ENCODE measurements at regions not wholly inside any gene's neighbourhood (a gene's known extent, or its start where the extent isn't known, plus 50 kb on each side); places are given as distances from the start of the nearest gene placed in this dataset.

GRCh38 chr5:166992108-166992507 lies 1299.3 kb upstream of the WWC1 start:
- no TSS peak for BruUV-seq (replicated peaks)
- Histone ChIP-seq H4K20me1 (ENCODE audit: insufficient read depth, low read length) (no peaks in the 10 kb centered on the region), H2AFZ (ENCODE audit: low read length) (no peak overlapping the region), H3K79me2 (ENCODE audit: insufficient read depth, low read depth, low read length) (no peaks in the 10 kb centered on the region), H3K4me2 (ENCODE audit: low read length) (no peak overlapping the region), H3K9me2 (ENCODE audit: insufficient read depth, low read length) (no peaks in the 10 kb centered on the region), H3K9me3 (ENCODE audit: low read length) (no peaks in the 10 kb centered on the region), H3K4me1 (ENCODE audit: insufficient read depth, low read length, poor library complexity, severe bottlenecking) (no peaks in the 10 kb centered on the region), H3K36me3 (ENCODE audit: insufficient read depth, low read length) (no peaks in the 10 kb centered on the region), H3K27ac (ENCODE audit: low read depth, low read length, poor library complexity, severe bottlenecking) (no peak overlapping the region), H3K4me3 (ENCODE audit: low read depth, low read length, poor library complexity, severe bottlenecking) (no peak overlapping the region)
- DNase-seq (ENCODE audit: low spot score) = no peak
- ChIA-PET POLR2A (interaction anchor here (0.7 to 0.9 kb wide), 2 partner anchors 8 to 18 kb away, joined by 4 read pairs; no protein-coding TSS in a partner anchor), CTCF (ENCODE audit: unreplicated experiment) (no interaction called here)
- TF ChIP-seq EZH2phosphoT487 (IDR thresholded peaks at IDR 0.05; ENCODE audit: borderline replicate concordance, low read depth, low read length) (no peak), CTCF (conservative IDR thresholded peaks at IDR 0.05; ENCODE audit: low read length) (no peak)
- intact Hi-C loops (cut with micrococcal nuclease; ENCODE audit: unreplicated experiment) = no loop called here

- no peaks in the 10 kb centered on the region for H3K9me3 ChIP-seq (ENCODE audit: low read length)
- no peak overlapping the region for H2AFZ ChIP-seq (ENCODE audit: low read length)
- DNase-seq (ENCODE audit: low spot score) = no peak
- no peak for TF ChIP-seq EZH2phosphoT487 (IDR thresholded peaks at IDR 0.05; ENCODE audit: borderline replicate concordance, low read depth, low read length)
- no peak for TF ChIP-seq CTCF (conservative IDR thresholded peaks at IDR 0.05; ENCODE audit: low read length)
- no TSS peak for BruUV-seq (replicated peaks)
- no peaks in the 10 kb centered on the region for H3K4me1 ChIP-seq (ENCODE audit: insufficient read depth, low read length, poor library complexity, severe bottlenecking)
- CTCF ChIA-PET (ENCODE audit: unreplicated experiment) = no interaction called here
- no peak overlapping the region for H3K27ac ChIP-seq (ENCODE audit: low read depth, low read length, poor library complexity, severe bottlenecking)
- no peaks in the 10 kb centered on the region for H3K9me2 ChIP-seq (ENCODE audit: insufficient read depth, low read length)
- no peak overlapping the region for H3K4me2 ChIP-seq (ENCODE audit: low read length)
- no peak overlapping the region for H3K4me3 ChIP-seq (ENCODE audit: low read depth, low read length, poor library complexity, severe bottlenecking)
- H4K20me1 ChIP-seq (ENCODE audit: insufficient read depth, low read length) = no peaks in the 10 kb centered on the region
- intact Hi-C loops (cut with micrococcal nuclease; ENCODE audit: unreplicated experiment) = no loop called here
- no peaks in the 10 kb centered on the region for H3K79me2 ChIP-seq (ENCODE audit: insufficient read depth, low read depth, low read length)
- H3K36me3 ChIP-seq (ENCODE audit: insufficient read depth, low read length) = no peaks in the 10 kb centered on the region
- POLR2A ChIA-PET = no interaction called here
These were observed 1298.3 kb upstream of the WWC1 start for GRCh38 chr5:166992874-166993722.

GRCh38 chr5:166994226-166994625 lies 1297.2 kb upstream of the WWC1 start:
- no peaks in the 10 kb centered on the region for H3K79me2 ChIP-seq (ENCODE audit: insufficient read depth, low read depth, low read length)
- no peak overlapping the region for H3K4me2 ChIP-seq (ENCODE audit: low read length)
- ChIA-PET POLR2A (no interaction called here), CTCF (ENCODE audit: unreplicated experiment) (no interaction called here)
- no peaks in the 10 kb centered on the region for H3K9me2 ChIP-seq (ENCODE audit: insufficient read depth, low read length)
- no peaks in the 10 kb centered on the region for H3K4me1 ChIP-seq (ENCODE audit: insufficient read depth, low read length, poor library complexity, severe bottlenecking)
- no peak overlapping the region for H2AFZ ChIP-seq (ENCODE audit: low read length)
- no peak for DNase-seq (ENCODE audit: low spot score)
- H3K9me3 ChIP-seq (ENCODE audit: low read length) = no peaks in the 10 kb centered on the region
- no peaks in the 10 kb centered on the region for H3K36me3 ChIP-seq (ENCODE audit: insufficient read depth, low read length)
- H3K27ac ChIP-seq (ENCODE audit: low read depth, low read length, poor library complexity, severe bottlenecking) = no peak overlapping the region
- no peaks in the 10 kb centered on the region for H4K20me1 ChIP-seq (ENCODE audit: insufficient read depth, low read length)
- BruUV-seq (replicated peaks) = no TSS peak
- intact Hi-C loops (cut with micrococcal nuclease; ENCODE audit: unreplicated experiment) = no loop called here
- TF ChIP-seq EZH2phosphoT487 (IDR thresholded peaks at IDR 0.05; ENCODE audit: borderline replicate concordance, low read depth, low read length) = no peak
- no peak for TF ChIP-seq CTCF (conservative IDR thresholded peaks at IDR 0.05; ENCODE audit: low read length)
- H3K4me3 ChIP-seq (ENCODE audit: low read depth, low read length, poor library complexity, severe bottlenecking) = no peak overlapping the region
